HL-60 (cell line): ENCODE measurements at regions not wholly inside any gene's neighbourhood (a gene's known extent, or its start where the extent isn't known, plus 50 kb on each side); places are given as distances from the start of the nearest gene placed in this dataset.

Source experiments
- DNase-seq, 2 experiments: peaks; one replicate each; pipeline ENCODE4 v3.0.0-alpha.2; 2010 to 2020; ENCODE audit warnings: low read depth in 1 of 2, low spot score in 1 of 2
- H3K27ac ChIP-seq: fragments of 250-450 bp; sonication (Bioruptor Pico); replicated peaks from 2 replicates; pipeline ENCODE4 v1.5.1; 2020; ENCODE audit warnings: mild to moderate bottlenecking, moderate library complexity
- H3K27me3 ChIP-seq: fragments of 250-450 bp; sonication (Bioruptor Pico); 2 replicates; pipeline ENCODE4 v1.5.1; 2021; ENCODE audit warnings: mild to moderate bottlenecking, moderate library complexity; ENCODE audit not compliant: insufficient read depth, poor library complexity, severe bottlenecking
- H3K4me3 ChIP-seq: replicated peaks from 2 replicates; pipeline ENCODE4 v1.5.1; 2011; ENCODE audit warnings: mild to moderate bottlenecking, control low read depth, low read length; ENCODE audit not compliant: insufficient read depth
- CTCF ChIP-seq: IDR thresholded peaks from one replicate; pipeline ENCODE4 v1.5.1; 2011; ENCODE audit warnings: low read length, control low read depth, inconsistent platforms; ENCODE audit not compliant: insufficient read depth
- GABPA ChIP-seq: IDR thresholded peaks from 2 replicates; pipeline ENCODE4 v1.6.1; 2012; ENCODE audit warnings: low read depth
- POLR2AphosphoS5 ChIP-seq: IDR thresholded peaks from 2 replicates; pipeline ENCODE4 v1.6.1; 2012; ENCODE audit warnings: low read depth
- REST ChIP-seq: IDR thresholded peaks from 2 replicates; pipeline ENCODE4 v1.6.1; 2012; ENCODE audit warnings: low read depth; ENCODE audit not compliant: insufficient replicate concordance
- SPI1 ChIP-seq: IDR thresholded peaks from 2 replicates; pipeline ENCODE4 v1.6.1; 2012; ENCODE audit warnings: low read depth, mild to moderate bottlenecking, borderline replicate concordance

GRCh38 chr3:20865803-20866202 is 679.8 kb upstream of the SGO1 start:
- Histone ChIP-seq H3K27ac (no peak overlapping the region), H3K27me3 (no peaks in the 10 kb centered on the region), H3K4me3 (no peak overlapping the region)
- TF ChIP-seq CTCF (no peak), SPI1 (no peak), GABPA (no peak), POLR2AphosphoS5 (no peak), REST (no peak)
- DNase-seq, result no peak

GRCh38 chr3:20861454-20861853 is 675.4 kb upstream of the SGO1 start:
- Histone ChIP-seq H3K27me3 (no peaks in the 10 kb centered on the region), H3K27ac (no peak overlapping the region), H3K4me3 (no peak overlapping the region)
- TF ChIP-seq POLR2AphosphoS5 (no peak), CTCF (no peak), SPI1 (no peak), REST (no peak), GABPA (no peak)
- DNase-seq, result no peak

- Histone ChIP-seq H3K4me3 (no peak overlapping the region), H3K27me3 (no peaks in the 10 kb centered on the region), H3K27ac (no peak overlapping the region)
- no peak for DNase-seq
- TF ChIP-seq CTCF, result no peak
- no peak for TF ChIP-seq POLR2AphosphoS5
- no peak for TF ChIP-seq GABPA
- TF ChIP-seq REST, result no peak
- no peak for TF ChIP-seq SPI1
These were observed 671.6 kb upstream of the SGO1 start for GRCh38 chr3:20857636-20858035.
